GM10266 (cell line): ENCODE measurements at regions not wholly inside any gene's neighbourhood (a gene's known extent, or its start where the extent isn't known, plus 50 kb on each side); places are given as distances from the start of the nearest gene placed in this dataset.

Source experiments
- DNase-seq: peaks from one replicate; pipeline ENCODE4 v3.0.0; 2012; ENCODE audit errors: extremely low spot score
- CTCF ChIP-seq: IDR thresholded peaks from 2 replicates; pipeline ENCODE4 v1.5.1; 2012; ENCODE audit warnings: mild to moderate bottlenecking, low read depth; ENCODE audit not compliant: control insufficient read depth, insufficient read depth; ENCODE audit errors: missing control alignments

- no peak for TF ChIP-seq CTCF
- DNase-seq = no peak
Measured at GRCh38 chr6:14882394-14883026, 363.4 kb upstream of the JARID2 start.

GRCh38 chr6:14883921-14884320 lies 361.9 kb upstream of the JARID2 start:
- TF ChIP-seq CTCF = no peak
- DNase-seq = no peak

- no peak for TF ChIP-seq CTCF
- no peak for DNase-seq
Measured at GRCh38 chr6:14885498-14885897, 360.4 kb upstream of the JARID2 start.

- TF ChIP-seq CTCF = no peak
- DNase-seq = no peak
Measured at GRCh38 chr6:14887181-14887580, 358.7 kb upstream of the JARID2 start.

GRCh38 chr6:14887986-14888574 lies 357.8 kb upstream of the JARID2 start:
- no peak for DNase-seq
- no peak for TF ChIP-seq CTCF

- DNase-seq = no peak
- no peak for TF ChIP-seq CTCF
Measured at GRCh38 chr6:14888575-14889000, 357.3 kb upstream of the JARID2 start.

- no peak for DNase-seq
- no peak for TF ChIP-seq CTCF
Measured at GRCh38 chr6:14889188-14889587, 356.7 kb upstream of the JARID2 start.
